HG03378 (cell line): ENCODE measurements at regions not wholly inside any gene's neighbourhood (a gene's known extent, or its start where the extent isn't known, plus 50 kb on each side); places are given as distances from the start of the nearest gene placed in this dataset.

Experiments used
- ATAC-seq: cut with Tn5 transposase; IDR thresholded peaks from one replicate; pipeline ENCODE4 v1.9.1; 2021; ENCODE audit warnings: mild to moderate bottlenecking, moderate library complexity; ENCODE audit not compliant: unreplicated experiment

DNA sequence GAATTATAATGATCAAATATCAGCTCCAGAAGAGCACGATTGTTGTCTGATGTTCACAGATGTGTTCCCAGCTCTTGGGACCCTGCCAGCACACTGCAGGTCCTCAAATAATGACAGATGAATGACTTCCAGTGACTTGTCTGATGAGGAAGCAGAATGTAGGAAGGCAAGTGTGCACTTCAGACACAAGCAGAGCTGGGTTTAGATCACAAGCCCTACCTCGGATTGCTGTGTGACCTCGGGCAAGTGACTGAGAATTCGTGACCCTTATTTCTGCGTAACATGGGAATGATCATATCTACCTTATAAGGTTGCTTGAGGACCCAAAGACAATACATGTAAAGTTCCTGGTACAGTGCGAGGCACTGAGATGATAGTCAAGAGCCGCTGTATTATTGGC, 182.2 kb downstream of the ABCC12 start:
- ATAC-seq, result no peak

DNA sequence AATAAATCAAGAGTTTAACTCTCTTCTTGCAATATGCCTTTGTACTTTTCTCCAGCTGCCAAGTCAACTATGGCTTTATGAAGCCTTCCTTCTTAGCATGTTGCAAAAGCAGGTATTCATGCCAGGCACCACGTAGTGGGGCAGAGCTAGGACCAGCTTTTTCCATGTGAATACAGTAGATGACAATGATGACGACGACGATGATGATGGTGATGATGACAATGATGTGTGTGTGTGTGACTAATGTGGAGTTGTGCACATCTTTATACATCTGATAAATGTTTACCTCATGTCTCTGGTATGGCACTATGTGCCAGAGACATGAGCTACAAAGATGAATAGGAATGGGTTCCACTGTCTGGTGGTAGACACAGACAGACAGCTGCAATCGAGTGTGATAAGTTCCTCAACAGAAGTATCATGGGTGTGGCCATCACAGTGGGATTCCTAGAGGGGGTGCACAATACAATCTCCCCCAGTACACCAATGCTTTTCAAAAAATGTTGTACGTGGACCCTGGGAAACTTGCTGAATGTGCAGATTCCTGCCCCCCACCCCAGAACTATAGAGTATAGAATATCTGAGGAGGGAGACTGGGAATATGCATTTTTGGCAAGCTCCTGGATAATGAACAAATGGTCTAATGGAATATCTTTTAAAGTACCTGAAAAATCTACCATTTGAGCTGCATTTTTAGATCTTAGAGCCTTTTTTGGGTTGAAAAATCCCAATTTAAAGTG, 183.4 kb downstream of the ABCC12 start:
- ATAC-seq, result no peak

GRCh38 chr16:47971225-47971624, 184.6 kb downstream of the ABCC12 start:
- no peak for ATAC-seq

DNA sequence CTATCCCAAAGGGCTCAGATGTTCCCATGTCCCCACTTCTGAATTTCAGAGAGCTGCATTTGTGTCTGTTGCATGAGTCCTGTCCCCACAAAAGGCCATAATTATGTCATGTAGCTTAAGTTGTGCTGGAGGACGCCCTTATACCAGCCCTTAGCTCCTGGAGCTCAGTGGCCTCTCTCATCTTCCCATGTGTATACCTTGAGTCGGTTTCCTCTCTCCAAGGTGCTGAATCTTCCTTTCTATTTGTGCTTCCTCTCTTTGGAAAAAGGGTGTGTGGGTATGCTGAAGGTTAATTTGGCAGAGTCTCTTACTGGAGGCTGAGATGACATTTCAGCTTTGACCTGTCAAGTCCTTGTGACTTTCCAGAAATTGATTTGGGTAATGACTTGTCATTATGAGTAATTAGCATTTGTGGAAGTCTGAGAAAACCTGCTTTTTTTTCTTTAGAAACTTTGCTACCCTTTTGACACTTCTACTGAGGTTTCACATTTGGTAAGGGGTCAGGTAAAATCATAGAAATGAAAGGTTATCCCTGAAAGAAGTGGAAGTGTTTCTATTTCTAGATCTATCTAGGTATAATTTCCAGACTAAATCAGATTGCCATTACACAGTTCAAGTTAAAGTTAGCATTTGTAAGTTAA, 185.4 kb downstream of the ABCC12 start:
- ATAC-seq, result no peak

DNA sequence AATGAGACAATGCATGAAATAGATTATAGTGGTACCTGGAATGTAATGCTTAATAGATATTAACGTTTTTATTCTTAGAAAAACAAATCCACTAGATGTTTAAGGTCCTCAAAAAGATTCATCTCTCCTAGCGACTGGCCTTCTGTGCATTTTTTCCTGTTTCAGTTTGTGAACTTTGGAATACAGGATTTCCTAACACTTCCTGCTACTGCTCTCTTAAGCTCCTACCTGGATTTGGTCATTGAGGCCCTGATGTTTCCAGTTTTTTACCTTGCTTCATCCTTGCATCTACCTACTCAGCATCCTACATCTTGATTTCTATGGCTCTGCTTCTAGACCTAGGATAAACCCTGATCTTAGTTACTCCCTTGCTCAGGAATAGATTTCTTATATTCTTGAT, 188.4 kb downstream of the ABCC12 start:
- no peak for ATAC-seq

DNA sequence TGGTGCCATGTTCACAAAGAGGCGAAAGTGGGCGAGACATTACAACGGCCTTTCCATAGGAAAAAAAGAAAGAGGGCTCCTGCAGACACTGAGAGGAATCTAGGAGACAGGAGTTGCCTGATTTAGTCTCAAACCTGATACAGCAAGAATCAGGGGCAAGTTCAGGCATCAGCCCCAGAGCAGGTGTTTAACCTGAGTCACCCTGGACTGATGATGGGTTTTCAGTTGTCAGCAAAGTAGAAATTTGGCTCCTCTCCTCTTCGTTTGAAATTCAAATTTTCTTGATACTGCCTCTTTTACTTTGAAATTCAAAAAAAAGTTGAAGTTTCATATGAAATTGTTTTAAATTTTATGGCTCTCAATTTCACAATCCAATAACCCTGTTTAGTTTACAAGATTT, 189.5 kb downstream of the ABCC12 start:
- no peak for ATAC-seq

GRCh38 chr16:47965439-47965838, 190.4 kb downstream of the ABCC12 start:
- no peak for ATAC-seq

DNA sequence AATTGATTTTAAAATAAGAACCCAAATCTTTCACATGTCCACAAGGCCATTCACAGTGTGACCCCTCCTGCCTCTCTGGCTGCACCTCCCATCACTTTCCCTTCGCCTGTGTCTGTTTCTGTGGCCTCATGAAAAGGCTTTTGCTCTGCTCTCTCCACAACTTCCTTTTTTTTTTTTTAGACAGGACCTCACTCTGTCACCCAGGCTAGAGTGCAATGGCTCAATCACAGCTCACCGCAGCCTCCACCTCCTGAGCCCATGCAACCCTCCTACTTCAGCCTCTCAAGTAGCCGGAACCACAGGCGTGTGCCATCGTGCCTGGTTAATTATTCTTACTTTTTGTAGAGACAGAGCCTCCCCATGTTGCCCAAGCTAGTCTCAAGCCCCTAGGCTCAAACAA, 197.1 kb downstream of the ABCC12 start:
- ATAC-seq, result no peak

DNA sequence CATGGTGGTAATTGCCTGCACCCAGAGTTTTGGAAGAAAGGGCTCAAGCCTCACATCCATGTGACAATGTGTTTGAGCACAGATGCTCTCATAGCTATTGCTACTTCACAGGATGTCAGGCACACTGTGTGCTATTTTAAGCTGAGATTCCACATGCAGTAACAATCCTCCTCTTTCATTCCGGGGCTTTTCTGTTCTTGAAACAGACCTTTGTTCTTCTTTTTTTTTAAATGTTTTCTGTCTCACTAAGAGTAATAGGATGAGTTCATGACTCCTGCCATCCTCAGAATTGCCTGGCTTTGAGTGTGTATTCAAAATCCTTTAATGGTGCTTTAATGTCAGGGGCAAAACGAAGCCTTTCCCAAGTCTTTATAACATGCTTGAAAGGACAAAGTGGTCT, 198.9 kb downstream of the ABCC12 start:
- no peak for ATAC-seq

- ATAC-seq, result no peak
These were observed 206.1 kb downstream of the ABCC12 start for GRCh38 chr16:47949714-47950113.

DNA sequence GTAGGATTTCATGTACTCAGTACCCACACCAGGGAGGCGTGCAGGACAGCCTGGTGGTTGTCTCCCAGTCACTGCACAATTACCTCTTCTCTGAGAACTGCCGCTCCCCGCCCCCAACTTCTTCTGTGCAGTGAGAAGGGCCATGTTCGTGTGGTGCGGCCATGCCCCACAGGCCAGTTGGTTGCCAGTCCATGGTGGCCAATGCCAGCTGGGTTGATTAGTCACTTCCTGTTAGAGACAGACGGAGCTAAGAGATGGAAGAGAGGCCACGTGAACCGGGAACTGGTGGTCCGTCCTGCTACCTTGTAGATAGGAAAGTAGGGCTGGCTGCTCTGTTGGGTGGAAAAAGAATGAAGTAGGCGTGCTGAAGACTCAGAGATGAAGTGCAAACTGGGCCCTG, 206.5 kb downstream of the ABCC12 start:
- no peak for ATAC-seq

DNA sequence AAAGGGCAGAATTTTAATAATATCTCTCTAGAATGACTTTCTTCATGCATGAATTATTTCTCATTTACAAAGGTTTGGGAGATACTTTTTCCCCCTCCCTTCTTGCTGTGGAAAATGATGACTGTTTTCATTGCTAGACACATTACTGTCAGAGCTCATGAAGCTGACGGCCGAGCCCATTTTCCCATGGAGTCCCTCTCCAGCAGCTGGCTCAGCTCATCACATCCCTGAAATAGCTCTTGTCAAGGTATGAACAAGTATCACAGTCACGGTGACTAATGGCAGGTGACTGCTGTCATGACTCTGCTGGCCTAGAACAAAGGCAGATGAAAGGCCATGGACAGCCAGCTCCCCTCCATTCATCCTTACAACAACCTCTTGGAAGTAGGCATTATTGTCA, 208.1 kb downstream of the ABCC12 start:
- no peak for ATAC-seq

DNA sequence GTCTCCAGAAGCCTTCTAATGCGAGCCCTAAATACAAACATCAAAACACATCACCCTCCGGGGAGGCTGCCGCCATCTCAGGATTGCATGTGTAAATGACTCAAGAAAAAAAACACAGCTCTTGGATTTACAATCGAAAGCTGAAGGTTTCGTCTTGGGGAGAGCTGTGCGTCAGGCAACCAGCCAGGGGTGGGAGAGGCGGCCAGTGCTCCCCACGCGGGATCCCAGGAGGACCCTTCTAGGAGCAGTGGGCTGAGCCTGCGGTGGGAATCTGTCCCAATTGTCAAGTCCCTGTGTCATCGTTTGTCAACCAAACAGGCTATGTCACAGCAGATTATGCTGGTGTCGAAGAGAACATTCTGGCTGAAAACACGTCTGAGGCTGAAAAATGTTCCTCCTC, 209.7 kb downstream of the ABCC12 start:
- no peak for ATAC-seq

DNA sequence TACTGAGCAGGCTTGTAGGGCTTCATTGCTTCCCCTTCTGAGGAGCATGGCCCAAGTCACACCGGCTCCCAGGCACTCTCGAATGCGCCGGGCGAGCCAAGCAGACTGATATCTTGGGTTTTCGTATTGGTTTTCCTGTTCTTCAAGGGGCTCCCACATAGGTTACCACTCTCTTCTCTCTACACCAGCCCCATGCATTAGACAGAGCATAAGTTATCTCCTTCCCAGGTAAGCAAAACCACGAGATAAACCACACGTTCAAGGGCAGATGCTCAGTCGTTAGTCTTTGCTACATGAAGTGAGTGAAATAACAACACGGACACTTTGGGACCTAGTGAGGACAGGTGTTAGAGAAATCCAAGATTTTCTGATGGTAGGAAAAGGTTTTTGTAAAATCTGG, 211.2 kb downstream of the ABCC12 start:
- ATAC-seq, result no peak

- no peak for ATAC-seq
These were observed 212.6 kb downstream of the ABCC12 start for GRCh38 chr16:47943235-47943634.

DNA sequence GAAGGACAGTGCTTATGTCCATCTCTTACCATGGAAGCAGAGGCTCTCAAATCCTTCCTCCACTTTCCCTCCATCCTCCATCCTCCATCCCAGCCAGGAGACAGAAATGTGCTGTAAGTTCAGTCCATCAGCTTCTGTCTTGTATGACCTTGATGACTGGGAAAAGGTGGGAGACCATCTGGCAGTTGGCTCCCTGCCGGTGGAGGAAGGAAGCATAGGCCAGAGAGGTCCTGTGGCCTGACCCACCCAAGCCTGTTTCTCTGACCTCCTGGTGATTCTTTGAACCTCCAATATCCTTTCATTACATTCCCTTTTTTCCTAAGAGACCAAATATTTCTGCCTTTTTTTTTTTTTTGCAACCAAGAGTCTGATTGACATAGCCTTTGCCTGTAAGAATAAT, 215.3 kb downstream of the ABCC12 start:
- no peak for ATAC-seq

DNA sequence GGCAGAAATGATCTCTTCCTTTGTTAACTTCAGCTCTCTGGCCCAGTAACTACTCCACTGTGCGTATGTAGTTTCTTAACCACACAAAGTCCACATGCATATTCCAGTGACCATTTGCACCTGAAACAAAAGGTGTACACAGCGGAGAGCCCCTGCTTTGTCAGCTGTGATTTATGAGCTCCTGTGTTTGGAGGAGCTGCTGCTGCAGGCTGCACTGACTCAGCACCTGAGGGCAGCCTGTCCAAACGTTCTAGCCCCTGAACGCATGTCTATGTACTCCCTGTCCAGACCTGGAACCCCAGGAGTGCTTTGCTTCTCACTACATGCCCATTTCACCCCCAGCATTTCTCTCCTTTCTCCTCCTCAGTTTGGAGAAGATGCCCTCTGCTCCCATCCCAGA, 216.1 kb downstream of the ABCC12 start:
- no peak for ATAC-seq

DNA sequence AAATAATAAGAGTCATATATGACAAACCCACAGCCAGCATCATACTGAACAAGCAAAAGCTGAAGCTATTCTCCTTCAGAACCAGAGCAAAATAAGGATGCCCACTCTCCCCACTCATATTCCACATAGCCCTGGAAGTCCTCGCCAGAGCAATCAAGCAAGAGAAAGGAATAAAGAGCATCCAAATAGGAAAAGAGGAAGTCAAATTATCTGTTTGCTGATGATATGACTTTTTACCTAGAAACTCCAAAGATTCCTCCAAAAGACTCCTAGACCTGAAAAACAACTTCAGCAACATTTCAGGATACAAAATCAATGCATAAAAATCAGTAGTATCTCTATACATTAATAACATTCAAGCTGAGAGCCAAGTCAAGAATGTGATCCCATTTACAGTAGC, 217.5 kb downstream of the ABCC12 start:
- ATAC-seq, result no peak

DNA sequence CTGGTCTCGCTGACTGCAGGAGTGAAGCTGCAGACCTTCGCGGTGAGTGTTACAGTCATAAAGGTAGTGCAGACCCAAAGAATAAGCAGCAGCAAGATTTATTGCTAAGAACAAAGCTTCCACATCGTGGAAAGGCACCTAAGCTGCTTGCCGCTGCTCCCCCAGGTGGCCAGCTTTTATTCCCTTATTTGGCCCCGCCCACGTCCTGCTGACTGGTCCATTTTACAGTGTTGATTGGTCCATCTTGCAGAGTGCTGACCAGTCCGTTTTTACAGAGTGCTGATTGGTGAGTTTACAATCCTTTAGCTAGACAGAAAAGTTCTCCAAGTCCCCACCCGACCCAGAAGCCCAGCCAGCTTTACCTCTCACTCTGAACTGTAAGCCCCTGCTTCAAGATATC, 227.8 kb downstream of the ABCC12 start:
- ATAC-seq, result no peak

DNA sequence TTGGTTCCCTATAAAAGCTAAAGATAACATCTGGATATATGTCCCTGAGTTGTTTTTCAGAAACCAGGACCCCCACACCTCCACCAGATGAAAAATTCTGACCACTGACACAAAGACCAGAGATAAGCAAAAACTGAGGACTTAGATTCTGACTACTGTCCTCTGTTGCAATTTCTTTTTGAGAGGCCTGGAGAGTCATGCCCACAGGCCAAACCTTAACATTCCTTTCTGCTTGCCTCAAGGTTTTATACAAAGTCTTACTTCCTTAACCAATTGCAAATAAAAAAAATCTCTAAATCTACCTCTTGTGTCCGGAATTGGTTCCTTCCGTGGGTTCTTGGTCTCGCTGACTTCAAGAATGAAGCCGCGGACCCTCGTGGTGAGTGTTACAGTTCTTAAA, 228.5 kb downstream of the ABCC12 start:
- ATAC-seq, result no peak

DNA sequence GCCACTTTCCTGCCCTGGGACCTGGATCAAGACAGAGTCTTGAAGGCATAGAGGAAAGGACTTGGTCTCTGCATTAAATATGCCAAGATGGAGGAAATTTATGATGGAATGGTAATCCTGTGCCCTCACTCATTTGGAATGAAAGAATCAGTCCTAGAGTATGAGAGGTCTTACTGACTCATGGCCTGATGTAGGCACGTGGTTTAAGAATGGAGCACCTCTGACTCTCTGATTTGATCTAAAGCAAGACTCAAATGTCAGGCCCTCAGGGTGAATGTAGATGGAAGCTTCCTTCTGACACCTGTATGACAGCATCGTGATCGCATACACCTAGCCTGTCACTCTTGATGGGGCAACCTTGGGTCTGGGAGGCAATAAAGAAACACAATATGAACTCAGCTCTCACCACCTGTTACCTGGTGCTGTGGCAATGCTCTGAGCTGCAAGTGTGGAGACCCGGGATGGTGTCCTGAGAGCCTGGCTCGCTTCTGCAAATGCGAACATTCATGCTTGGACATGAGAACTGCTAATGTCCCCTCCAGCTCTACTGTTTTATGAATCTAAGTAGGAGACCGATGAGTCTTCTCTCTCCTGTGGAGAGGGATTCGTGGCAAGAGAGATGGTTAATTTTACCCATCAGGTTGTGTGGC, 229.9 kb downstream of the ABCC12 start:
- ATAC-seq, result no peak

DNA sequence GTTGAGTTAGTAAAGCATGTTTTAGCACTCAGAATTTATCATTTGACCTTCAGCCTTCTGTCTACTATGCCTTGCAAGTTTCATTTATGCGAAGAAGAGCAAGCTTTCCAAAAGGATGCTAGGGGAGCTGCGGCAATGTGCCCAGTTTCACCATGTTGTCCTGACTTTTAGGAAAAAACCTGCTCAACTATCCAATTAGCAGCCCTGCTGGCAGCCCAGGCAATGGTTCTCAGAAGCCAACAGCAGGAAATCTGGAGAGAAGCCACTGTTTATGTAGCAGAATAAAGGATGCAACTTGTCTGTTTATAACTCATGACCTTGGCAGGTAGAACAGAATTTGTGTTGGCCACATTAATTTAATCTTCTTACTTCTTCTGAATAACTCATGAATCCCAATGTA, 230.8 kb downstream of the ABCC12 start:
- no peak for ATAC-seq
